GM12878 (cell line): ENCODE measurements at regions not wholly inside any gene's neighbourhood (a gene's known extent, or its start where the extent isn't known, plus 50 kb on each side); places are given as distances from the start of the nearest gene placed in this dataset.

ENCODE experiments used
- ASH2L ChIP-seq: fragments of 300-600, 200-600 bp; sonication (generic); IDR thresholded peaks from 2 replicates; pipeline ENCODE4 v1.6.1; 2017; ENCODE audit warnings: low read depth, mild to moderate bottlenecking, borderline replicate concordance
- CTCF ChIP-seq, 3 experiments: IDR thresholded peaks in 2 of 3; conservative IDR thresholded peaks in 1 of 3; 2 replicates each; pipeline ENCODE4 v1.5.1; 2011; ENCODE audit warnings: low read depth in 3 of 3, low read length in 3 of 3, mild to moderate bottlenecking in 3 of 3, control low read depth in 2 of 3, moderate library complexity in 2 of 3, inconsistent platforms in 1 of 3, mixed read lengths in 1 of 3; ENCODE audit not compliant: control insufficient read depth in 2 of 3, insufficient read depth in 1 of 3; ENCODE audit errors: extremely low read depth in 1 of 3
- EP300 ChIP-seq, 2 experiments: fragments of 150-350 bp in 1 of 2; IDR thresholded peaks; 2 replicates each; pipeline ENCODE4 v1.6.1; 2011 to 2012; ENCODE audit warnings: low read depth in 2 of 2, low read length in 2 of 2, borderline replicate concordance in 1 of 2, improper control_type of control experiment in 1 of 2, inconsistent platforms in 1 of 2; ENCODE audit not compliant: control insufficient read depth in 1 of 2
- EZH2 ChIP-seq: IDR thresholded peaks from 2 replicates; pipeline ENCODE4 v1.6.1; 2012; ENCODE audit warnings: low read depth, mild to moderate bottlenecking, control low read depth, inconsistent platforms, low read length, borderline replicate concordance; ENCODE audit not compliant: control insufficient read depth
- MAX ChIP-seq: IDR thresholded peaks from 2 replicates; pipeline ENCODE4 v1.6.1; 2012; ENCODE audit warnings: low read depth, low read length, improper control_type of control experiment
- USF2 ChIP-seq: IDR thresholded peaks from 2 replicates; pipeline ENCODE4 v1.6.1; 2011; ENCODE audit warnings: low read depth, low read length, improper control_type of control experiment, borderline replicate concordance

- TF ChIP-seq MAX (no peak), CTCF (IDR thresholded peaks at IDR 0.05 in 2 of 3, conservative IDR thresholded peaks at IDR 0.05 in 1 of 3; ENCODE audit: control insufficient read depth in 2 of 3, extremely low read depth in 1 of 3, insufficient read depth in 1 of 3, low read depth in 3 of 3, low read length in 3 of 3) (no peak), ASH2L (no peak), USF2 (no peak), EP300 (IDR thresholded peaks at IDR 0.05; ENCODE audit: borderline replicate concordance in 1 of 2, control insufficient read depth in 1 of 2, low read depth in 2 of 2, low read length in 2 of 2) (no peak), EZH2 (no peak)
Measured at GRCh38 chr3:22495241-22495640, 707.9 kb upstream of the UBE2E2 start.
